ENCODE measurements at regions not wholly inside any gene's neighbourhood (a gene's known extent, or its start where the extent isn't known, plus 50 kb on each side); places are given as distances from the start of the nearest gene placed in this dataset.
A peak's percentile ranks its signal among the peaks of the same experiment; 100 is the strongest.

GRCh38 chr12:45655186-45655585 lies 74.3 kb upstream of the ARID2 start:
- TF ChIP-seq CTCF (IDR thresholded peaks at IDR 0.05; ENCODE audit: low read length) (peak; percentile 21; the same call in 1 of the 2 replicates), EZH2 (IDR thresholded peaks at IDR 0.05; ENCODE audit: borderline replicate concordance, low read length) (no peak)
- no peaks in the 10 kb centered on the region for H3F3A ChIP-seq (ENCODE audit: insufficient read depth, low read length)
- H4K20me1 ChIP-seq (ENCODE audit: insufficient read depth, low read length) = no peaks in the 10 kb centered on the region

GRCh38 chr12:45655743-45656142 lies 73.8 kb upstream of the ARID2 start:
- no peaks in the 10 kb centered on the region for H3F3A ChIP-seq (ENCODE audit: insufficient read depth, low read length)
- no peak overlapping the region for H3K4me3 ChIP-seq (ENCODE audit: low read depth, low read length, poor library complexity, severe bottlenecking)
- no peaks in the 10 kb centered on the region for H3K36me3 ChIP-seq (ENCODE audit: insufficient read depth, low read length)
- H2AFZ ChIP-seq (ENCODE audit: low read length) = no peak overlapping the region
- H3K9me3 ChIP-seq (ENCODE audit: low read length) = no peaks in the 10 kb centered on the region
- H3K27ac ChIP-seq (ENCODE audit: low read depth, low read length, poor library complexity, severe bottlenecking) = no peak overlapping the region
- no peak for TF ChIP-seq EZH2 (IDR thresholded peaks at IDR 0.05; ENCODE audit: borderline replicate concordance, low read length)
- TF ChIP-seq CTCF (IDR thresholded peaks at IDR 0.05; ENCODE audit: low read length) = no peak
- H3K4me2 ChIP-seq (ENCODE audit: low read length) = no peak overlapping the region
- H3K4me1 ChIP-seq (ENCODE audit: insufficient read depth, low read length, severe bottlenecking) = no peaks in the 10 kb centered on the region
- H3K27me3 ChIP-seq (ENCODE audit: insufficient read depth, low read length) = no peaks in the 10 kb centered on the region
- H3K79me2 ChIP-seq (ENCODE audit: insufficient read depth, low read length) = no peaks in the 10 kb centered on the region
- no peaks in the 10 kb centered on the region for H4K20me1 ChIP-seq (ENCODE audit: insufficient read depth, low read length)
- H3K9ac ChIP-seq (ENCODE audit: low read length) = no peak overlapping the region
- no peaks in the 10 kb centered on the region for H3K9me2 ChIP-seq (ENCODE audit: low read depth, low read length)

More at GRCh38 chr12:45655186-45655585, 74.3 kb upstream of the ARID2 start:
- Histone ChIP-seq H3K4me2 (ENCODE audit: low read length) (no peak overlapping the region), H3K4me3 (ENCODE audit: low read depth, low read length, poor library complexity, severe bottlenecking) (no peak overlapping the region), H3K36me3 (ENCODE audit: insufficient read depth, low read length) (no peaks in the 10 kb centered on the region), H3K9me3 (ENCODE audit: low read length) (no peaks in the 10 kb centered on the region), H3K27me3 (ENCODE audit: insufficient read depth, low read length) (no peaks in the 10 kb centered on the region), H3K4me1 (ENCODE audit: insufficient read depth, low read length, severe bottlenecking) (no peaks in the 10 kb centered on the region), H2AFZ (ENCODE audit: low read length) (no peak overlapping the region), H3K79me2 (ENCODE audit: insufficient read depth, low read length) (no peaks in the 10 kb centered on the region), H3K9ac (ENCODE audit: low read length) (no peak overlapping the region), H3K9me2 (ENCODE audit: low read depth, low read length) (no peaks in the 10 kb centered on the region), H3K27ac (ENCODE audit: low read depth, low read length, poor library complexity, severe bottlenecking) (no peak overlapping the region)

- H3K4me3 ChIP-seq (ENCODE audit: low read depth, low read length, poor library complexity, severe bottlenecking) = no peak overlapping the region
- no peak overlapping the region for H3K27ac ChIP-seq (ENCODE audit: low read depth, low read length, poor library complexity, severe bottlenecking)
- no peaks in the 10 kb centered on the region for H3K79me2 ChIP-seq (ENCODE audit: insufficient read depth, low read length)
- TF ChIP-seq EZH2 (IDR thresholded peaks at IDR 0.05; ENCODE audit: borderline replicate concordance, low read length) = no peak
- TF ChIP-seq CTCF (IDR thresholded peaks at IDR 0.05; ENCODE audit: low read length) = no peak
- no peaks in the 10 kb centered on the region for H3K9me2 ChIP-seq (ENCODE audit: low read depth, low read length)
- H3K9ac ChIP-seq (ENCODE audit: low read length) = no peak overlapping the region
- H3F3A ChIP-seq (ENCODE audit: insufficient read depth, low read length) = no peaks in the 10 kb centered on the region
- H4K20me1 ChIP-seq (ENCODE audit: insufficient read depth, low read length) = no peaks in the 10 kb centered on the region
- no peaks in the 10 kb centered on the region for H3K4me1 ChIP-seq (ENCODE audit: insufficient read depth, low read length, severe bottlenecking)
- no peaks in the 10 kb centered on the region for H3K9me3 ChIP-seq (ENCODE audit: low read length)
- no peaks in the 10 kb centered on the region for H3K36me3 ChIP-seq (ENCODE audit: insufficient read depth, low read length)
- no peak overlapping the region for H3K4me2 ChIP-seq (ENCODE audit: low read length)
- no peaks in the 10 kb centered on the region for H3K27me3 ChIP-seq (ENCODE audit: insufficient read depth, low read length)
- no peak overlapping the region for H2AFZ ChIP-seq (ENCODE audit: low read length)
Observed at GRCh38 chr12:45658020-45658419, 71.5 kb upstream of the ARID2 start.
